Caco-2 (cell line): ENCODE measurements at regions not wholly inside any gene's neighbourhood (a gene's known extent, or its start where the extent isn't known, plus 50 kb on each side); places are given as distances from the start of the nearest gene placed in this dataset.

Source experiments
- BruUV-seq: library from RNA; stranded (reverse); fragments of 400-500 nt; replicated peaks from 2 replicates; lab custom pipeline; 2021; lab: Mats Ljungman, UMichigan
- CTCF ChIA-PET: fragments of 300-600 bp; sonication (Branson Sonifier 250); formaldehyde crosslinking; loops from one replicate; lab custom pipeline; 2022; ENCODE audit warnings: antibody characterized with exemption; lab: Charles Lee
- POLR2A ChIA-PET: fragments of 300-600 bp; sonication (Branson Sonifier 250); formaldehyde crosslinking; loops from one replicate; lab custom pipeline; 2022; ENCODE audit warnings: antibody characterized with exemption; lab: Charles Lee
- DNase-seq, 2 experiments: peaks; one replicate each; pipeline versions ENCODE4 v3.0.0 to v3.0.0-alpha.2; 2020 to 2022
- H3K27me3 ChIP-seq: replicated peaks from 2 replicates; pipeline ENCODE4 v1.6.0; 2011; ENCODE audit warnings: low read length; ENCODE audit not compliant: control insufficient read depth, insufficient read depth
- H3K36me3 ChIP-seq: 2 replicates; pipeline ENCODE4 v1.5.1; 2011; ENCODE audit warnings: low read length; ENCODE audit not compliant: control insufficient read depth, insufficient read depth
- H3K4me1 ChIP-seq: fragments of 250-450 bp; sonication (Bioruptor Pico); 2 replicates; pipeline ENCODE4 v1.5.1; 2020; ENCODE audit warnings: mild to moderate bottlenecking
- H3K4me3 ChIP-seq: 2 replicates; pipeline ENCODE4 v1.5.1; 2011; ENCODE audit warnings: low read depth, mild to moderate bottlenecking, control low read depth, low read length
- H3K9me3 ChIP-seq: fragments of 250-450 bp; sonication (Bioruptor Pico); 2 replicates; pipeline ENCODE4 v1.5.1; 2020; ENCODE audit warnings: mild to moderate bottlenecking, moderate library complexity
- H3K27ac Mint-ChIP-seq: one replicate; pipeline ENCODE4 v1.8.0; 2022; ENCODE audit warnings: mixed read lengths; ENCODE audit not compliant: unreplicated experiment
- H3K27me3 Mint-ChIP-seq: one replicate; pipeline ENCODE4 v1.8.0; 2022; ENCODE audit warnings: mixed read lengths; ENCODE audit not compliant: insufficient read depth, unreplicated experiment
- H3K36me3 Mint-ChIP-seq: one replicate; pipeline ENCODE4 v1.8.0; 2022; ENCODE audit warnings: mild to moderate bottlenecking, mixed read lengths; ENCODE audit not compliant: insufficient read depth, unreplicated experiment
- H3K4me1 Mint-ChIP-seq: one replicate; pipeline ENCODE4 v1.8.0; 2022; ENCODE audit warnings: low read depth, mixed read lengths; ENCODE audit not compliant: unreplicated experiment
- H3K4me3 Mint-ChIP-seq: one replicate; pipeline ENCODE4 v1.8.0; 2022; ENCODE audit warnings: mild to moderate bottlenecking, moderate library complexity, mixed read lengths; ENCODE audit not compliant: unreplicated experiment
- H3K9me3 Mint-ChIP-seq: one replicate; pipeline ENCODE4 v1.8.0; 2022; ENCODE audit warnings: mixed read lengths; ENCODE audit not compliant: unreplicated experiment
- CTCF ChIP-seq, 2 experiments: fragments of 200-600 bp in 1 of 2; IDR thresholded peaks; 1 replicate in 1 of 2; 2 replicates in 1 of 2; pipeline versions ENCODE4 v1.5.1 to v1.8.0; 2011 to 2022; ENCODE audit warnings: antibody characterized with exemption in 1 of 2, control low read depth in 1 of 2, inconsistent platforms in 1 of 2, low read depth in 1 of 2, low read length in 1 of 2, mild to moderate bottlenecking in 1 of 2, moderate library complexity in 1 of 2; ENCODE audit not compliant: insufficient read depth in 1 of 2, severe bottlenecking in 1 of 2, unreplicated experiment in 1 of 2
- intact Hi-C: fragments of 100-400 bp; cut with micrococcal nuclease; formaldehyde crosslinking; loops from one replicate; pipeline ENCODE4 v1.10.0; 2022; ENCODE audit not compliant: unreplicated experiment

- no peak for DNase-seq
- Mint-ChIP-seq H3K9me3 (no peaks in the 10 kb centered on the region), H3K4me3 (no peak overlapping the region), H3K4me1 (no peaks in the 10 kb centered on the region), H3K36me3 (no peaks in the 10 kb centered on the region), H3K27me3 (peaks cover 11% of the 10 kb centered on the region), H3K27ac (no peak overlapping the region)
- ChIA-PET POLR2A (no interaction called here), CTCF (no interaction called here)
- TF ChIP-seq CTCF (IDR thresholded peaks at IDR 0.05; ENCODE audit: insufficient read depth in 1 of 2, low read depth in 1 of 2, low read length in 1 of 2, severe bottlenecking in 1 of 2, unreplicated experiment in 1 of 2): no peak
- H3K4me1 ChIP-seq: no peaks in the 10 kb centered on the region
- H3K9me3 ChIP-seq: no peaks in the 10 kb centered on the region
- no peak overlapping the region for H3K4me3 ChIP-seq
- no TSS peak for BruUV-seq
- H3K36me3 ChIP-seq: no peaks in the 10 kb centered on the region
- intact Hi-C loops: no loop called here
- no peaks in the 10 kb centered on the region; the same call in 1 of the 2 replicates for H3K27me3 ChIP-seq
Measured at GRCh38 chr15:47652328-47652727, 65.0 kb upstream of the SEMA6D start.

GRCh38 chr15:47652844-47653243, 64.5 kb upstream of the SEMA6D start:
- no peaks in the 10 kb centered on the region for H3K9me3 ChIP-seq
- no peak for TF ChIP-seq CTCF (IDR thresholded peaks at IDR 0.05; ENCODE audit: insufficient read depth in 1 of 2, low read depth in 1 of 2, low read length in 1 of 2, severe bottlenecking in 1 of 2, unreplicated experiment in 1 of 2)
- Mint-ChIP-seq H3K4me3 (no peak overlapping the region), H3K4me1 (no peaks in the 10 kb centered on the region), H3K9me3 (no peaks in the 10 kb centered on the region), H3K27ac (no peak overlapping the region), H3K27me3 (peaks cover 11% of the 10 kb centered on the region), H3K36me3 (no peaks in the 10 kb centered on the region)
- H3K4me1 ChIP-seq: no peaks in the 10 kb centered on the region
- ChIA-PET CTCF (no interaction called here), POLR2A (no interaction called here)
- no peaks in the 10 kb centered on the region; the same call in 1 of the 2 replicates for H3K27me3 ChIP-seq
- BruUV-seq: no TSS peak
- no peak for DNase-seq
- H3K36me3 ChIP-seq: no peaks in the 10 kb centered on the region
- intact Hi-C loops: no loop called here
- H3K4me3 ChIP-seq: no peak overlapping the region

GRCh38 chr15:47661661-47662180, 55.6 kb upstream of the SEMA6D start:
- no peaks in the 10 kb centered on the region for H3K27me3 ChIP-seq
- intact Hi-C loops: no loop called here
- no peaks in the 10 kb centered on the region for H3K36me3 ChIP-seq
- no peak overlapping the region for H3K27ac Mint-ChIP-seq
- no peaks in the 10 kb centered on the region for H3K4me1 ChIP-seq
- H3K27me3 Mint-ChIP-seq: peaks cover 3% of the 10 kb centered on the region
- no peak for DNase-seq
- no peaks in the 10 kb centered on the region for H3K36me3 Mint-ChIP-seq
- H3K4me1 Mint-ChIP-seq: no peaks in the 10 kb centered on the region
- H3K9me3 Mint-ChIP-seq: no peaks in the 10 kb centered on the region
- no peaks in the 10 kb centered on the region for H3K9me3 ChIP-seq
- no peak overlapping the region for H3K4me3 Mint-ChIP-seq
- ChIA-PET CTCF (no interaction called here), POLR2A (no interaction called here)
- no peak for TF ChIP-seq CTCF (IDR thresholded peaks at IDR 0.05; ENCODE audit: insufficient read depth in 1 of 2, low read depth in 1 of 2, low read length in 1 of 2, severe bottlenecking in 1 of 2, unreplicated experiment in 1 of 2)
- no TSS peak for BruUV-seq
- no peak overlapping the region for H3K4me3 ChIP-seq
